K562 (cell line): ENCODE measurements at regions not wholly inside any gene's neighbourhood (a gene's known extent, or its start where the extent isn't known, plus 50 kb on each side); places are given as distances from the start of the nearest gene placed in this dataset.

ENCODE experiments used
- ATAC-seq: fragments of 200-7000 bp; cut with Tn5 transposase; 3 replicates; pipeline ENCODE4 v1.9.1; 2020; ENCODE audit warnings: moderate library complexity
- BruUV-seq: library from RNA; stranded (reverse); fragments of 400-500 nt; replicated peaks from 2 replicates; lab custom pipeline; 2021; lab: Mats Ljungman, UMichigan
- CTCF ChIA-PET: fragments of 300-600 bp; formaldehyde crosslinking; extraction: SDS; loops from one replicate; lab custom pipeline; 2021; ENCODE audit warnings: low intra/inter-chr PET ratio; lab: Yijun Ruan, JAX
- POLR2A ChIA-PET: fragments of 300-600, 350-650 bp; sonication (Branson Sonifier 250); formaldehyde crosslinking; extraction: SDS; loops from one replicate; lab custom pipeline; 2021; ENCODE audit warnings: antibody characterized with exemption, inconsistent platforms; lab: Yijun Ruan, JAX
- DNase-seq, 4 experiments: peaks; one replicate each; pipeline versions ENCODE4 v3.0.0 to v3.0.0-alpha.2; 2011 to 2018; ENCODE audit warnings: low spot score in 3 of 4, mixed read lengths in 3 of 4; ENCODE audit errors: extremely low read depth in 1 of 4
- FAIRE-seq: peaks from 2 replicates; lab custom pipeline; 2011; peaks lifted over from hg19 to GRCh38; lab: Jason Lieb, UNC
- H2AFZ ChIP-seq: 2 replicates; pipeline ENCODE4 v1.6.0; 2011; ENCODE audit warnings: low read depth, low read length, control low read depth, inconsistent platforms
- H3K27ac ChIP-seq: fragments of 200-600 bp; 3 replicates; pipeline ENCODE4 v1.8.0; 2011; ENCODE audit warnings: low read depth, mild to moderate bottlenecking, control low read depth, inconsistent platforms, low read length, moderate library complexity, mixed read lengths; ENCODE audit errors: extremely low read depth
- H3K27me3 ChIP-seq, 2 experiments: fragments of 300-600 bp in 1 of 2; 2 replicates in 1 of 2; 3 replicates in 1 of 2; pipeline versions ENCODE4 v1.6.0 to v1.8.0; 2011; ENCODE audit warnings: inconsistent platforms in 2 of 2, low read length in 2 of 2, mild to moderate bottlenecking in 1 of 2, mixed read lengths in 1 of 2, moderate library complexity in 1 of 2; ENCODE audit not compliant: control insufficient read depth in 2 of 2, insufficient read depth in 2 of 2
- H3K36me3 ChIP-seq: fragments of 300-600 bp; 3 replicates; pipeline ENCODE4 v1.8.0; 2011; ENCODE audit warnings: mild to moderate bottlenecking, low read length, inconsistent platforms; ENCODE audit not compliant: control insufficient read depth, insufficient read depth
- H3K4me1 ChIP-seq, 2 experiments: fragments of 200-600 bp in 1 of 2; replicated peaks in 1 of 2; 2 replicates in 1 of 2; 3 replicates in 1 of 2; pipeline versions ENCODE4 v1.5.1 to v1.8.0; 2011; ENCODE audit warnings: inconsistent platforms in 2 of 2, low read length in 2 of 2, mild to moderate bottlenecking in 1 of 2, mixed read lengths in 1 of 2, moderate library complexity in 1 of 2; ENCODE audit not compliant: control insufficient read depth in 2 of 2, insufficient read depth in 2 of 2
- H3K4me2 ChIP-seq: 2 replicates; pipeline ENCODE4 v1.6.1; 2011; ENCODE audit warnings: low read length, control low read depth, inconsistent platforms, mixed read lengths; ENCODE audit not compliant: insufficient read depth
- H3K4me3 ChIP-seq: fragments of 200-600 bp; sonication (generic), shearing (Covaris generic); 2 replicates; pipeline ENCODE4 v1.5.1; 2016; ENCODE audit warnings: control low read depth, inconsistent platforms
- H3K79me2 ChIP-seq: fragments of 200-600 bp; 3 replicates; pipeline ENCODE4 v1.8.0; 2011; ENCODE audit warnings: low read length, inconsistent platforms; ENCODE audit not compliant: control insufficient read depth, insufficient read depth
- H3K9ac ChIP-seq, 2 experiments: 2 replicates each; pipeline versions ENCODE4 v1.6.0 to v1.6.1; 2011; ENCODE audit warnings: low read depth in 2 of 2, low read length in 2 of 2, control low read depth in 1 of 2, inconsistent platforms in 1 of 2, mild to moderate bottlenecking in 1 of 2, mixed read lengths in 1 of 2; ENCODE audit not compliant: insufficient read depth in 1 of 2
- H3K9me1 ChIP-seq: one replicate; pipeline ENCODE4 v1.6.0; 2011; ENCODE audit warnings: inconsistent platforms, mild to moderate bottlenecking, low read length, moderate library complexity; ENCODE audit not compliant: control insufficient read depth, insufficient read depth
- H3K9me3 ChIP-seq: replicated peaks from 2 replicates; pipeline ENCODE4 v1.5.1; 2011; ENCODE audit warnings: low read depth, low read length, inconsistent platforms; ENCODE audit not compliant: control insufficient read depth, insufficient read depth
- H4K20me1 ChIP-seq: replicated peaks from 2 replicates; pipeline ENCODE4 v1.6.1; 2011; ENCODE audit warnings: low read length, inconsistent platforms, mixed read lengths; ENCODE audit not compliant: control insufficient read depth, insufficient read depth
- E2F1 ChIP-seq: sonication (generic); formaldehyde crosslinking; IDR thresholded peaks from 2 replicates; pipeline ENCODE4 v1.8.1; 2023; ENCODE audit warnings: mild to moderate bottlenecking, missing genetic modification reagents, moderate library complexity
- HNRNPLL ChIP-seq: fragments of 200-400 bp; formaldehyde crosslinking; IDR thresholded peaks from 2 replicates; pipeline ENCODE4 v1.6.1; 2017; ENCODE audit warnings: low read length, low read depth, mild to moderate bottlenecking; ENCODE audit not compliant: poor library complexity, severe bottlenecking
- RNF2 ChIP-seq: sonication (generic); IDR thresholded peaks from 2 replicates; pipeline ENCODE4 v1.6.1; 2016
- STAT5B ChIP-seq: fragments of 250-450 bp; sonication (Bioruptor Pico); IDR thresholded peaks from 2 replicates; pipeline ENCODE4 v1.8.0; 2021; ENCODE audit warnings: mild to moderate bottlenecking, inconsistent platforms
- TAF9B ChIP-seq: fragments of 450-650 bp; IDR thresholded peaks from 2 replicates; pipeline ENCODE4 v1.6.1; 2018; ENCODE audit warnings: mild to moderate bottlenecking; ENCODE audit not compliant: partially characterized antibody
- THAP7 ChIP-seq: fragments of 250-450 bp; sonication (Bioruptor Pico); IDR thresholded peaks from 2 replicates; pipeline ENCODE4 v1.5.0; 2021
- ZNF75A ChIP-seq: fragments of 450-650 bp; formaldehyde crosslinking; IDR thresholded peaks from 2 replicates; pipeline ENCODE4 v1.4.0; 2020; ENCODE audit warnings: mild to moderate bottlenecking
- WGBS: fragments of 100-300 bp; shearing (Covaris generic); methylation state at CpG from one replicate; pipeline ENCODE4 v1.1.6; 2016; ENCODE audit warnings: low coverage, mixed read lengths; ENCODE audit not compliant: insufficient coverage; ENCODE audit errors: missing lambda C conversion rate; 5-methylcytosine and 5-hydroxymethylcytosine counted together
- in situ Hi-C: fragments of 300-500 bp; cut with MboI; formaldehyde crosslinking; loops from 4 replicates; pipeline ENCODE4 v1.15.0; 2018; ENCODE audit warnings: inconsistent platforms, mixed read lengths
- intact Hi-C: fragments of 100-400 bp; cut with micrococcal nuclease; formaldehyde crosslinking; loops from 2 replicates; pipeline ENCODE4 v1.14.2; 2022

- intact Hi-C loops, result no loop called here
- POLR2A ChIA-PET, result no interaction called here
- Histone ChIP-seq H3K9me1 (no peaks in the 10 kb centered on the region), H3K36me3 (no peaks in the 10 kb centered on the region), H3K4me2 (no peak overlapping the region), H3K4me3 (no peak overlapping the region), H4K20me1 (no peaks in the 10 kb centered on the region), H3K27ac (no peak overlapping the region), H3K9ac (no peak overlapping the region), H3K4me1 (no peaks in the 10 kb centered on the region), H3K27me3 (no peaks in the 10 kb centered on the region), H3K79me2 (no peaks in the 10 kb centered on the region), H3K9me3 (0 out of 2 replicates have a peak, but pooled peaks cover 2% of the 10 kb centered on the region), H2AFZ (no peak overlapping the region)
- DNase-seq, result no peak
- FAIRE-seq, result no peak
- WGBS, result 0% methylated on average over 1 of the region's 1 CpG
- CTCF ChIA-PET, result no interaction called here
- ATAC-seq, result no peak
- TF ChIP-seq E2F1 (CRISPR knock-in tag) (no peak), TAF9B (no peak), STAT5B (no peak), THAP7 (CRISPR knock-in tag) (no peak), HNRNPLL (no peak), ZNF75A (CRISPR knock-in tag) (no peak), RNF2 (no peak)
- BruUV-seq, result no TSS peak
- in situ Hi-C loops, result no loop called here
Observed at GRCh38 chr2:146579147-146579930, 1265.5 kb upstream of the ACVR2A start.
